ENCODE measurements at regions not wholly inside any gene's neighbourhood (a gene's known extent, or its start where the extent isn't known, plus 50 kb on each side); places are given as distances from the start of the nearest gene placed in this dataset.
"Not testable (repeated sequence)": the region's sequence is repeated elsewhere in the genome, so short reads cannot be mapped to it uniquely, and the experiment has no call there.

- TF ChIP-seq, protein P1, sequence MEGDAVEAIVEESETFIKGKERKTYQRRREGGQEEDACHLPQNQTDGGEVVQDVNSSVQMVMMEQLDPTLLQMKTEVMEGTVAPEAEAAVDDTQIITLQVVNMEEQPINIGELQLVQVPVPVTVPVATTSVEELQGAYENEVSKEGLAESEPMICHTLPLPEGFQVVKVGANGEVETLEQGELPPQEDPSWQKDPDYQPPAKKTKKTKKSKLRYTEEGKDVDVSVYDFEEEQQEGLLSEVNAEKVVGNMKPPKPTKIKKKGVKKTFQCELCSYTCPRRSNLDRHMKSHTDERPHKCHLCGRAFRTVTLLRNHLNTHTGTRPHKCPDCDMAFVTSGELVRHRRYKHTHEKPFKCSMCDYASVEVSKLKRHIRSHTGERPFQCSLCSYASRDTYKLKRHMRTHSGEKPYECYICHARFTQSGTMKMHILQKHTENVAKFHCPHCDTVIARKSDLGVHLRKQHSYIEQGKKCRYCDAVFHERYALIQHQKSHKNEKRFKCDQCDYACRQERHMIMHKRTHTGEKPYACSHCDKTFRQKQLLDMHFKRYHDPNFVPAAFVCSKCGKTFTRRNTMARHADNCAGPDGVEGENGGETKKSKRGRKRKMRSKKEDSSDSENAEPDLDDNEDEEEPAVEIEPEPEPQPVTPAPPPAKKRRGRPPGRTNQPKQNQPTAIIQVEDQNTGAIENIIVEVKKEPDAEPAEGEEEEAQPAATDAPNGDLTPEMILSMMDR (IDR thresholded peaks at IDR 0.05 in 4 of 5, conservative IDR thresholded peaks at IDR 0.05 in 1 of 5) = no peak
- no peak for TF ChIP-seq POLR2A (IDR thresholded peaks at IDR 0.05)
- Histone ChIP-seq H3K4me1 (no peaks in the 10 kb centered on the region), H3K27ac (no peak overlapping the region), H3K36me3 (no peaks in the 10 kb centered on the region), H3K27me3 (peaks cover 7 to 24% (median 17%) of the 10 kb centered on the region in 3 donors), H3K4me3 (no peak overlapping the region), H3K9me3 (peaks cover 0 to 5% (median 0%) of the 10 kb centered on the region in 3 donors)
- DNase-seq = no peak
- no peak for ATAC-seq
- in situ Hi-C loops (cut with MboI; ENCODE audit: low sequenced_read_pairs in 4 of 4) = no loop called here
- intact Hi-C loops (cut with DNase I; ENCODE audit: low total_unique reads) = no loop called here
These were observed 110.2 kb upstream of the COL5A1 start for GRCh38 chr9:134531220-134531970.

DNA sequence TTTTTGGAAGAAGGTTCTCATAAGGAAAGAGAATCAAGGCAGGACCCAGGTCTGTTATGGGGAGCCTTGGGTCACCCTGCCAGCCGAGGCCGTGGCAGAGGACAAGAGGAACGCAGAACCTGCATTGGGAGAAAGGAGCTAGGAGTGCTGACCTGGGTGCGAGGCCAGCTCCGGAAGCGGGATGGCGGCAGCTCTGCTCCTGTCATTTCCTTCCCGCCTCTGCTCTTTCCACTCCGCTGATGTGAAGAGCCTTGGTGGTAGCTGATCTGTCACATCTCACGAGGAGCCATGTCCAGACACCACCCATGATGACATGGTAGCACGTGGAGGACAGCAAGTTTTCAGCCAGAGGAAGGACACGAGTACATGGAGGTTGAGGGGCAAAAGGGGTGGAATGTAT, 109.5 kb upstream of the COL5A1 start:
- intact Hi-C loops (cut with DNase I; ENCODE audit: low total_unique reads) = no loop called here
- in situ Hi-C loops (cut with MboI; ENCODE audit: low sequenced_read_pairs in 4 of 4) = no loop called here
- TF ChIP-seq, protein P1 (IDR thresholded peaks at IDR 0.05 in 4 of 5, conservative IDR thresholded peaks at IDR 0.05 in 1 of 5) = no peak
- no peak for TF ChIP-seq POLR2A (IDR thresholded peaks at IDR 0.05)
- peaks cover 8 to 20% (median 16%) of the 10 kb centered on the region in 3 donors for H3K27me3 ChIP-seq
- no peak overlapping the region for H3K27ac ChIP-seq
- H3K4me1 ChIP-seq = no peaks in the 10 kb centered on the region
- no peaks in the 10 kb centered on the region for H3K36me3 ChIP-seq
- DNase-seq (no peak), ATAC-seq (no peak)
- H3K9me3 ChIP-seq = peaks cover 0 to 5% (median 0%) of the 10 kb centered on the region in 3 donors
- no peak overlapping the region for H3K4me3 ChIP-seq

DNA sequence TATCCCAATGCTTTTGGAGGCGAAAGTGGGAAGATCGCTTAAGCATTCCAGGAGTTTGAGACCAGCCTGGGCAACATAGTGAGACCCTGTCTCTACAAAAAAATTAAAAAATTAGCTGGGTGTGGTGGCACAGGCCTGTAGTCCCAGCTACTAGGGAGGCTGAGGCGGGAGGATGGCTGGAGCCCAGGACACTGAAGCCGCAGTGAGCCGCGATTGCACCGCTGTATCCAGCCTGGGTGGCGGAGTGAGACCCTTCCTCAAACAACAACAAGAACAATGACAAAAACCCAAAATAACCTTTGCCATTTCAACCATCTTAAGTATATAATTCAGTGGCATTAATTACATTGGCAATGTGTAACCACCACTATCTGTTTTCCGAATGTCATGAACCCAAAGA, 108.9 kb upstream of the COL5A1 start:
- H3K36me3 ChIP-seq; H3K27ac ChIP-seq; H3K4me1 ChIP-seq; H3K4me3 ChIP-seq; intact Hi-C loops (cut with DNase I; ENCODE audit: low total_unique reads); DNase-seq; H3K9me3 ChIP-seq; in situ Hi-C loops (cut with MboI; ENCODE audit: low sequenced_read_pairs in 4 of 4); ATAC-seq: not testable (repeated sequence)
- H3K27me3 ChIP-seq = peaks cover 7 to 23% (median 16%) of the 10 kb centered on the region in 3 donors

GRCh38 chr9:134533850-134534588, 107.6 kb upstream of the COL5A1 start:
- Histone ChIP-seq H3K27me3 (peaks cover 7 to 18% (median 17%) of the 10 kb centered on the region in 3 donors), H3K4me3 (no peak overlapping the region), H3K9me3 (peaks cover 0 to 5% (median 0%) of the 10 kb centered on the region in 3 donors), H3K27ac (no peak overlapping the region), H3K36me3 (no peaks in the 10 kb centered on the region), H3K4me1 (no peaks in the 10 kb centered on the region)
- intact Hi-C loops (cut with DNase I; ENCODE audit: low total_unique reads) (no loop called here), in situ Hi-C loops (cut with MboI; ENCODE audit: low sequenced_read_pairs in 4 of 4) (no loop called here)
- no peak for ATAC-seq
- DNase-seq = no peak
- TF ChIP-seq, protein P1 (IDR thresholded peaks at IDR 0.05 in 4 of 5, conservative IDR thresholded peaks at IDR 0.05 in 1 of 5) = no peak
- TF ChIP-seq POLR2A (IDR thresholded peaks at IDR 0.05) = no peak

DNA sequence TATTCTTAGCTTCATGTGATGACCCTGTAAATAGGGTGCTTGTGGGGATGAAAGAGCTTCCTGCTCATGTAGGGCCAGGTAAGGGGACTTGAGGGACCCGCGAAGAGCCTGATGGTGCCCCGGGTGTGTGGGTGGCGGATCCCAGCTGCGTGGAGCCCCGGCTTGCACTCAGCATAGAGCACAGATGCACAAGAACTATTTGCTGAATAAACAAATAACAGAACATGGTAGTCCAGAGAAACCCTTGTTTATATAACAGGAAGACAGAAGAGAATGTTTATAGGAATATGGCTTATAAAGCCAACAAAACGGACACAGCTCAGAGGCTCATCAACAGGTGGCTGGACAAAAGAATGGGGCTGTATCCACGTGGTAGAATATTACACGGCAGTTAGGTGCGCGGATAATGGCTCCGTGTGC, 106.9 kb upstream of the COL5A1 start:
- Histone ChIP-seq H3K4me1 (no peaks in the 10 kb centered on the region), H3K4me3 (no peak overlapping the region), H3K27me3 (peaks cover 8 to 23% (median 17%) of the 10 kb centered on the region in 3 donors), H3K36me3 (no peaks in the 10 kb centered on the region), H3K9me3 (peaks cover 0 to 5% (median 0%) of the 10 kb centered on the region in 3 donors), H3K27ac (no peak overlapping the region)
- in situ Hi-C loops (cut with MboI; ENCODE audit: low sequenced_read_pairs in 4 of 4) = no loop called here
- no peak for TF ChIP-seq POLR2A (IDR thresholded peaks at IDR 0.05)
- TF ChIP-seq, protein P1 (IDR thresholded peaks at IDR 0.05 in 4 of 5, conservative IDR thresholded peaks at IDR 0.05 in 1 of 5) = no peak
- no peak for DNase-seq
- intact Hi-C loops (cut with DNase I; ENCODE audit: low total_unique reads) = no loop called here
- ATAC-seq = no peak

Data from gastrocnemius medialis (tissue), 4 donors.